Esophagus muscularis mucosa (tissue), 4 donors: ENCODE measurements at regions not wholly inside any gene's neighbourhood (a gene's known extent, or its start where the extent isn't known, plus 50 kb on each side); places are given as distances from the start of the nearest gene placed in this dataset.

ENCODE experiments used
- DNase-seq: peaks from one replicate; pipeline ENCODE4 v3.0.0-alpha.2; 2017; ENCODE audit errors: extremely low spot score
- H3K27ac ChIP-seq, 4 donors: fragments of 200-600 bp; sonication (generic); replicated peaks in 1 of 4; 1 replicate in 3 of 4; 2 replicates in 1 of 4; pipeline ENCODE4 v1.5.1; 2016 to 2019; ENCODE audit warnings: mild to moderate bottlenecking in 1 of 4
- H3K27me3 ChIP-seq, 4 donors: fragments of 200-600 bp; sonication (generic); one replicate each; pipeline versions ENCODE4 v1.5.1 to v1.6.0; 2016 to 2019
- H3K36me3 ChIP-seq, 4 donors: fragments of 200-600 bp; sonication (generic); one replicate each; pipeline ENCODE4 v1.5.1; 2016 to 2019
- H3K4me1 ChIP-seq, 4 donors: fragments of 200-600 bp; sonication (generic); one replicate each; pipeline ENCODE4 v1.5.1; 2016 to 2019
- H3K4me3 ChIP-seq, 4 donors: fragments of 200-600 bp; sonication (generic); 1 replicate in 2 of 4; 2 replicates in 2 of 4; pipeline ENCODE4 v1.5.1; 2016 to 2019; ENCODE audit warnings: mild to moderate bottlenecking in 4 of 4, moderate library complexity in 1 of 4
- H3K9me3 ChIP-seq, 4 donors: fragments of 200-600 bp; sonication (generic); 1 replicate in 3 of 4; 2 replicates in 1 of 4; pipeline ENCODE4 v1.5.1; 2016 to 2019
- CTCF ChIP-seq, 3 experiments: fragments of 200-600 bp in 2 of 3; fragments of 450-650 bp in 1 of 3; sonication (generic) in 2 of 3; IDR thresholded peaks; one replicate each; pipeline ENCODE4 v1.5.1; 2017 to 2019; ENCODE audit warnings: antibody characterized with exemption in 3 of 3, mild to moderate bottlenecking in 2 of 3, moderate library complexity in 1 of 3
- EP300 ChIP-seq: sonication (generic); formaldehyde crosslinking; IDR thresholded peaks from one replicate; pipeline ENCODE4 v1.6.1; 2017; ENCODE audit warnings: antibody characterized with exemption
- POLR2A ChIP-seq: fragments of 450-650 bp; IDR thresholded peaks from one replicate; pipeline ENCODE4 v1.6.1; 2017; ENCODE audit warnings: antibody characterized with exemption, moderate library complexity, mild to moderate bottlenecking, low read depth
- POLR2AphosphoS5 ChIP-seq, 2 donors: sonication (generic); formaldehyde crosslinking; IDR thresholded peaks; one replicate each; pipeline ENCODE4 v1.6.1; 2017; ENCODE audit warnings: antibody characterized with exemption in 2 of 2
- WGBS: methylation state at CpG from one replicate; pipeline ENCODE4 v1.1.5; 2018; 5-methylcytosine and 5-hydroxymethylcytosine counted together
- intact Hi-C: fragments of 100-400 bp; cut with DNase I; formaldehyde crosslinking; loops from one replicate; pipeline ENCODE4 v1.15.1; 2023

- H3K27me3 ChIP-seq: peaks cover 0 to 53% (median 0%) of the 10 kb centered on the region in 4 donors
- intact Hi-C loops: no loop called here
- H3K4me3 ChIP-seq: no peak overlapping the region
Measured at GRCh38 chr17:79414063-79414792, 196.6 kb downstream of the RBFOX3 start.

GRCh38 chr17:79413611-79414010 lies 197.2 kb downstream of the RBFOX3 start:
- H3K27ac ChIP-seq: no peak overlapping the region
- H3K36me3 ChIP-seq: no peaks in the 10 kb centered on the region
- H3K4me3 ChIP-seq: no peak overlapping the region
- WGBS: 53% methylated on average over 10 of the region's 11 CpGs
- H3K9me3 ChIP-seq: no peaks in the 10 kb centered on the region
- intact Hi-C loops: no loop called here
- DNase-seq: no peak
- peaks cover 0 to 53% (median 0%) of the 10 kb centered on the region in 4 donors for H3K27me3 ChIP-seq
- H3K4me1 ChIP-seq: peaks cover 0 to 30% (median 23%) of the 10 kb centered on the region in 4 donors
- TF ChIP-seq CTCF (IDR thresholded peaks at IDR 0.05) (no peak), POLR2A (no peak), POLR2AphosphoS5 (IDR thresholded peaks at IDR 0.05) (no peak), EP300 (no peak)

More at GRCh38 chr17:79414063-79414792, 196.6 kb downstream of the RBFOX3 start:
- WGBS: 53% methylated on average over 16 of the region's 21 CpGs
- DNase-seq: no peak
- no peaks in the 10 kb centered on the region for H3K36me3 ChIP-seq
- no peak overlapping the region for H3K27ac ChIP-seq
- TF ChIP-seq CTCF (IDR thresholded peaks at IDR 0.05) (no peak), POLR2A (no peak), EP300 (no peak)
- no peaks in the 10 kb centered on the region for H3K9me3 ChIP-seq
- H3K4me1 ChIP-seq: peaks cover 0 to 30% (median 23%) of the 10 kb centered on the region in 4 donors

GRCh38 chr17:79412886-79413390 lies 197.9 kb downstream of the RBFOX3 start:
- Histone ChIP-seq H3K27me3 (peaks cover 0 to 58% (median 0%) of the 10 kb centered on the region in 4 donors), H3K9me3 (no peaks in the 10 kb centered on the region), H3K4me3 (no peak overlapping the region), H3K4me1 (peaks cover 0 to 30% (median 23%) of the 10 kb centered on the region in 4 donors), H3K27ac (no peak overlapping the region), H3K36me3 (no peaks in the 10 kb centered on the region)
- intact Hi-C loops: no loop called here
- no peak for DNase-seq
- no peak for TF ChIP-seq POLR2A
- no peak for TF ChIP-seq CTCF (IDR thresholded peaks at IDR 0.05)
- no peak for TF ChIP-seq POLR2AphosphoS5 (IDR thresholded peaks at IDR 0.05)
- TF ChIP-seq EP300: no peak
- WGBS: 21% methylated on average over 3 of the region's 3 CpGs

GRCh38 chr17:79412110-79412509 lies 198.7 kb downstream of the RBFOX3 start:
- H3K9me3 ChIP-seq: no peaks in the 10 kb centered on the region
- peaks cover 0 to 61% (median 0%) of the 10 kb centered on the region in 4 donors for H3K27me3 ChIP-seq
- peaks cover 0 to 30% (median 23%) of the 10 kb centered on the region in 4 donors for H3K4me1 ChIP-seq
- TF ChIP-seq POLR2A (no peak), POLR2AphosphoS5 (IDR thresholded peaks at IDR 0.05) (no peak), CTCF (IDR thresholded peaks at IDR 0.05) (no peak), EP300 (no peak)
- no peaks in the 10 kb centered on the region for H3K36me3 ChIP-seq
- intact Hi-C loops: no loop called here
- DNase-seq: no peak
- H3K27ac ChIP-seq: no peak overlapping the region
- WGBS: 80% methylated on average over 3 of the region's 3 CpGs
- H3K4me3 ChIP-seq: no peak overlapping the region
